ENCODE measurements at regions not wholly inside any gene's neighbourhood (a gene's known extent, or its start where the extent isn't known, plus 50 kb on each side); places are given as distances from the start of the nearest gene placed in this dataset.

- Histone ChIP-seq H3K4me1 (no peaks in the 10 kb centered on the region), H3K4me3 (no peak overlapping the region), H3K36me3 (no peaks in the 10 kb centered on the region), H3K9me3 (replicated peaks) (peaks cover 15% of the 10 kb centered on the region), H3K27ac (replicated peaks) (no peak overlapping the region), H3K27me3 (ENCODE audit: low read depth) (peaks cover 3% of the 10 kb centered on the region)
- no peak for TF ChIP-seq CTCF (IDR thresholded peaks at IDR 0.05; ENCODE audit: borderline replicate concordance)
- no peak for DNase-seq
- intact Hi-C loops (cut with micrococcal nuclease) = no loop called here
These were observed 338.0 kb downstream of the EFNB2 start for GRCh38 chr13:106197496-106197895.

GRCh38 chr13:106187501-106188095 is 347.9 kb downstream of the EFNB2 start:
- no peak for TF ChIP-seq CTCF (IDR thresholded peaks at IDR 0.05; ENCODE audit: borderline replicate concordance)
- intact Hi-C loops (cut with micrococcal nuclease) = no loop called here
- Histone ChIP-seq H3K4me3 (no peak overlapping the region), H3K36me3 (no peaks in the 10 kb centered on the region), H3K9me3 (replicated peaks) (no peaks in the 10 kb centered on the region), H3K4me1 (no peaks in the 10 kb centered on the region), H3K27me3 (ENCODE audit: low read depth) (no peaks in the 10 kb centered on the region), H3K27ac (replicated peaks) (no peak overlapping the region)
- DNase-seq = no peak

- no peaks in the 10 kb centered on the region for H3K4me1 ChIP-seq
- no peak for TF ChIP-seq CTCF (IDR thresholded peaks at IDR 0.05; ENCODE audit: borderline replicate concordance)
- intact Hi-C loops (cut with micrococcal nuclease) = no loop called here
- no peak for DNase-seq
- no peak overlapping the region for H3K27ac ChIP-seq (replicated peaks)
- no peaks in the 10 kb centered on the region for H3K36me3 ChIP-seq
- H3K27me3 ChIP-seq (ENCODE audit: low read depth) = no peaks in the 10 kb centered on the region
- H3K9me3 ChIP-seq (replicated peaks) = no peaks in the 10 kb centered on the region
- no peak overlapping the region for H3K4me3 ChIP-seq
These were observed 348.4 kb downstream of the EFNB2 start for GRCh38 chr13:106187101-106187500.

- no peak for DNase-seq
- Histone ChIP-seq H3K4me3 (no peak overlapping the region), H3K4me1 (no peaks in the 10 kb centered on the region), H3K27me3 (ENCODE audit: low read depth) (peaks cover under 1% of the 10 kb centered on the region), H3K36me3 (no peaks in the 10 kb centered on the region), H3K27ac (replicated peaks) (no peak overlapping the region), H3K9me3 (replicated peaks) (no peaks in the 10 kb centered on the region)
- intact Hi-C loops (cut with micrococcal nuclease) = no loop called here
- TF ChIP-seq CTCF (IDR thresholded peaks at IDR 0.05; ENCODE audit: borderline replicate concordance) = no peak
These were observed 349.0 kb downstream of the EFNB2 start for GRCh38 chr13:106186366-106187030.

- no peak overlapping the region for H3K27ac ChIP-seq (replicated peaks)
- no peaks in the 10 kb centered on the region for H3K4me1 ChIP-seq
These were observed 350.7 kb downstream of the EFNB2 start for GRCh38 chr13:106184790-106185189.

More at GRCh38 chr13:106184790-106185189, 350.7 kb downstream of the EFNB2 start:
- Histone ChIP-seq H3K4me3 (no peak overlapping the region), H3K36me3 (no peaks in the 10 kb centered on the region), H3K9me3 (replicated peaks) (peaks cover 10% of the 10 kb centered on the region), H3K27me3 (ENCODE audit: low read depth) (peaks cover 7% of the 10 kb centered on the region)
- no peak for DNase-seq
- intact Hi-C loops (cut with micrococcal nuclease) = no loop called here
- TF ChIP-seq CTCF (IDR thresholded peaks at IDR 0.05; ENCODE audit: borderline replicate concordance) = no peak
